Suprapubic skin (tissue), 4 donors: ENCODE measurements at regions not wholly inside any gene's neighbourhood (a gene's known extent, or its start where the extent isn't known, plus 50 kb on each side); places are given as distances from the start of the nearest gene placed in this dataset.
"Not testable (repeated sequence)": the region's sequence is repeated elsewhere in the genome, so short reads cannot be mapped to it uniquely, and the experiment has no call there.

Experiments used
- DNase-seq, 2 donors: peaks; one replicate each; pipeline ENCODE4 v3.0.0-alpha.2; 2019; ENCODE audit warnings: low spot score in 2 of 2
- H3K27ac ChIP-seq: fragments of 200-600 bp; sonication (generic); one replicate; pipeline ENCODE4 v1.5.1; 2019
- H3K27me3 ChIP-seq: fragments of 200-600 bp; sonication (generic); one replicate; pipeline ENCODE4 v1.5.1; 2019
- H3K36me3 ChIP-seq: fragments of 200-600 bp; sonication (generic); one replicate; pipeline ENCODE4 v1.5.1; 2019
- H3K4me1 ChIP-seq: fragments of 200-600 bp; sonication (generic); one replicate; pipeline ENCODE4 v1.5.1; 2019
- H3K4me3 ChIP-seq: fragments of 200-600 bp; sonication (generic); one replicate; pipeline ENCODE4 v1.5.1; 2019; ENCODE audit warnings: mild to moderate bottlenecking
- H3K9me3 ChIP-seq: fragments of 200-600 bp; sonication (generic); one replicate; pipeline ENCODE4 v1.5.1; 2019
- CTCF ChIP-seq, 2 donors: fragments of 200-600 bp in 1 of 2; fragments of 450-650 bp in 1 of 2; sonication (generic) in 1 of 2; IDR thresholded peaks; one replicate each; pipeline ENCODE4 v1.5.1; 2016 to 2019; ENCODE audit warnings: antibody characterized with exemption in 2 of 2, mild to moderate bottlenecking in 1 of 2, moderate library complexity in 1 of 2
- EP300 ChIP-seq: sonication (generic); formaldehyde crosslinking; IDR thresholded peaks from one replicate; pipeline ENCODE4 v1.6.1; 2017; ENCODE audit warnings: antibody characterized with exemption
- POLR2A ChIP-seq, 2 donors: fragments of 450-650 bp; IDR thresholded peaks; one replicate each; pipeline ENCODE4 v1.6.1; 2017; ENCODE audit warnings: antibody characterized with exemption in 2 of 2, mild to moderate bottlenecking in 2 of 2, moderate library complexity in 2 of 2
- POLR2AphosphoS5 ChIP-seq, 3 donors: sonication (generic); formaldehyde crosslinking; IDR thresholded peaks; one replicate each; pipeline ENCODE4 v1.6.1; 2017; ENCODE audit warnings: antibody characterized with exemption in 3 of 3
- WGBS: methylation state at CpG from one replicate; pipeline ENCODE4 v1.1.5; 2018; 5-methylcytosine and 5-hydroxymethylcytosine counted together

GRCh38 chr13:90835826-90836225 is 511.7 kb upstream of the MIR17HG start:
- Histone ChIP-seq H3K9me3 (no peaks in the 10 kb centered on the region), H3K27ac (no peak overlapping the region), H3K36me3 (no peaks in the 10 kb centered on the region), H3K4me1 (no peaks in the 10 kb centered on the region), H3K27me3 (no peaks in the 10 kb centered on the region), H3K4me3 (no peak overlapping the region)
- TF ChIP-seq POLR2A (IDR thresholded peaks at IDR 0.05), result no peak
- no peak for TF ChIP-seq CTCF (IDR thresholded peaks at IDR 0.05)
- TF ChIP-seq POLR2AphosphoS5 (IDR thresholded peaks at IDR 0.05), result no peak
- no peak for TF ChIP-seq EP300
- no peak for DNase-seq

GRCh38 chr13:90838317-90838960 is 509.0 kb upstream of the MIR17HG start:
- H3K4me3 ChIP-seq, result no peak overlapping the region
- H3K4me1 ChIP-seq, result no peaks in the 10 kb centered on the region
- no peaks in the 10 kb centered on the region for H3K9me3 ChIP-seq
- H3K27me3 ChIP-seq, result no peaks in the 10 kb centered on the region
- WGBS, result 88% methylated on average over 4 of the region's 4 CpGs
- H3K27ac ChIP-seq, result no peak overlapping the region
- no peaks in the 10 kb centered on the region for H3K36me3 ChIP-seq
- TF ChIP-seq CTCF (IDR thresholded peaks at IDR 0.05) (no peak), EP300 (no peak), POLR2AphosphoS5 (IDR thresholded peaks at IDR 0.05) (no peak), POLR2A (IDR thresholded peaks at IDR 0.05) (no peak)
- no peak for DNase-seq

- TF ChIP-seq POLR2AphosphoS5 (IDR thresholded peaks at IDR 0.05) (no peak), CTCF (IDR thresholded peaks at IDR 0.05) (no peak), POLR2A (IDR thresholded peaks at IDR 0.05) (no peak), EP300 (no peak)
- Histone ChIP-seq H3K4me3 (no peak overlapping the region), H3K27ac (no peak overlapping the region), H3K4me1 (no peaks in the 10 kb centered on the region), H3K9me3 (no peaks in the 10 kb centered on the region), H3K36me3 (no peaks in the 10 kb centered on the region), H3K27me3 (no peaks in the 10 kb centered on the region)
- DNase-seq, result no peak
Measured at GRCh38 chr13:90839061-90839460, 508.4 kb upstream of the MIR17HG start.

- no peak for DNase-seq
- WGBS, result 89% methylated on average over 1 of the region's 1 CpG
- H3K4me3 ChIP-seq, result no peak overlapping the region
- H3K27ac ChIP-seq, result no peak overlapping the region
- TF ChIP-seq EP300 (no peak), POLR2A (IDR thresholded peaks at IDR 0.05) (no peak)
- no peaks in the 10 kb centered on the region for H3K4me1 ChIP-seq
- H3K36me3 ChIP-seq, result no peaks in the 10 kb centered on the region
- H3K9me3 ChIP-seq, result no peaks in the 10 kb centered on the region
- no peaks in the 10 kb centered on the region for H3K27me3 ChIP-seq
Measured at GRCh38 chr13:90846936-90847335, 500.6 kb upstream of the MIR17HG start.

- not testable (repeated sequence) for H3K27ac ChIP-seq, DNase-seq, H3K27me3 ChIP-seq, H3K36me3 ChIP-seq, H3K4me3 ChIP-seq, H3K9me3 ChIP-seq, H3K4me1 ChIP-seq
- 93% methylated on average over 10 of the region's 10 CpGs for WGBS
Measured at GRCh38 chr13:90853666-90854065, 493.8 kb upstream of the MIR17HG start.

GRCh38 chr13:90857921-90858320 is 489.6 kb upstream of the MIR17HG start:
- DNase-seq, result no peak
- TF ChIP-seq POLR2AphosphoS5 (IDR thresholded peaks at IDR 0.05), result no peak
- Histone ChIP-seq H3K27ac (no peak overlapping the region), H3K4me1 (no peaks in the 10 kb centered on the region), H3K36me3 (no peaks in the 10 kb centered on the region), H3K4me3 (no peak overlapping the region), H3K27me3 (no peaks in the 10 kb centered on the region), H3K9me3 (no peaks in the 10 kb centered on the region)
- 74% methylated on average over 1 of the region's 1 CpG for WGBS

- Histone ChIP-seq H3K27ac (no peak overlapping the region), H3K27me3 (no peaks in the 10 kb centered on the region), H3K4me3 (no peak overlapping the region), H3K4me1 (no peaks in the 10 kb centered on the region), H3K36me3 (no peaks in the 10 kb centered on the region), H3K9me3 (no peaks in the 10 kb centered on the region)
- 56% methylated on average over 2 of the region's 2 CpGs for WGBS
- no peak for DNase-seq
- TF ChIP-seq POLR2A (IDR thresholded peaks at IDR 0.05) (no peak), EP300 (no peak), CTCF (IDR thresholded peaks at IDR 0.05) (no peak)
Measured at GRCh38 chr13:90866006-90866405, 481.5 kb upstream of the MIR17HG start.
